Activated CD4-positive, alpha-beta memory T cell treated with anti-CD3 and anti-CD28 coated beads for 36 hours (primary cell): ENCODE measurements at regions not wholly inside any gene's neighbourhood (a gene's known extent, or its start where the extent isn't known, plus 50 kb on each side); places are given as distances from the start of the nearest gene placed in this dataset.

Experiments
- CTCF ChIA-PET: fragments of 350-600 bp; sonication (Branson Sonifier 250); formaldehyde crosslinking; loops from one replicate; lab custom pipeline; 2021; ENCODE audit warnings: antibody characterized with exemption, inconsistent platforms; lab: Charles Lee
- POLR2A ChIA-PET: fragments of 350-600 bp; sonication (Branson Sonifier 250); formaldehyde crosslinking; loops from one replicate; lab custom pipeline; 2021; ENCODE audit warnings: antibody characterized with exemption; lab: Charles Lee
- DNase-seq: peaks from one replicate; pipeline ENCODE4 v3.0.0-alpha.2; 2020
- H3K27ac Mint-ChIP-seq: one replicate; pipeline ENCODE4 v1.8.0; 2021; ENCODE audit warnings: mixed read lengths
- H3K27me3 Mint-ChIP-seq: one replicate; pipeline ENCODE4 v1.8.0; 2021; ENCODE audit warnings: mixed read lengths
- H3K36me3 Mint-ChIP-seq: one replicate; pipeline ENCODE4 v1.8.0; 2021; ENCODE audit warnings: mixed read lengths
- H3K4me1 Mint-ChIP-seq: one replicate; pipeline ENCODE4 v1.8.0; 2021; ENCODE audit warnings: low read depth, mixed read lengths
- H3K4me3 Mint-ChIP-seq: one replicate; pipeline ENCODE4 v1.8.0; 2021; ENCODE audit warnings: mild to moderate bottlenecking, mixed read lengths
- H3K9me3 Mint-ChIP-seq: one replicate; pipeline ENCODE4 v1.8.0; 2021; ENCODE audit warnings: mixed read lengths
- intact Hi-C: fragments of 100-400 bp; cut with micrococcal nuclease; formaldehyde crosslinking; loops from one replicate; pipeline ENCODE4 v1.15.1; 2023

DNA sequence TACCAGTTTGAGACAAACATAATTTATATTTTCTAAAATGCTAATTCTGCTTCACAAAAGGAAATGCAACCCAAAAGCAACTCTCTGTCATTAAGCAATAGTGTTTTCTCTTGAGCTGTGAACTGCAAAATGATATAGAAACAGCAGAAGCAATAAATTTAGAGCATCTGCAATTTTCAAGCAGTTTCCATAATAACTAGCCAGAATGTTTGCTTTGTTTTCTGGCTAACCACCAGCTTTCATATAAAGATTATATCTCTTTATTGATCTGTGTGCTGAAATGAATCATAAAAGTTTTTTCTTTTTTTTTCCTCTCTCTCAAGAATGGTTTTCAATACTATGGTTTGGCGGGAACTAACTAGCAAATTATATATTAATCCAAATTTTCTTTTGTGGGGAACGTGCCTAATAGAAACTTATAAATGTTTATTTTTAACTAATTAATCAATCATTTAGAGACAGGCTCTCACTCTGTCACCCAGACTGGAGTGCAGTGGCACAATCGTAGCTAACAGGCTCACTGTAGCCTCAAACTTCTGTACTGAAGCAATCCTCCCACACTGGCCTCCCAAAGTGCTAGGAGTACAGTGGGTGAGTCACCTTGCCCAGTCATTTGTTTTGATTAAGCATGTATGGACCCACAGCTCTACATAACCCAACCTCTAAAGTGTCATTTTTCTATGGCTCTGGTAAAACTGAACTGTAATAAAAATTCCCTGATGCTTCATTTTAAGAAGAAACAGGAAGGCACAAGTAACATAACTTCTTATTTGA lies 830.1 kb upstream of the MGAT4C start:
- Mint-ChIP-seq H3K4me3 (no peak overlapping the region), H3K4me1 (no peaks in the 10 kb centered on the region), H3K9me3 (peaks cover 2% of the 10 kb centered on the region), H3K27me3 (no peaks in the 10 kb centered on the region), H3K36me3 (no peaks in the 10 kb centered on the region), H3K27ac (no peak overlapping the region)
- DNase-seq, result no peak
- intact Hi-C loops, result no loop called here
- ChIA-PET CTCF (no interaction called here), POLR2A (no interaction called here)

DNA sequence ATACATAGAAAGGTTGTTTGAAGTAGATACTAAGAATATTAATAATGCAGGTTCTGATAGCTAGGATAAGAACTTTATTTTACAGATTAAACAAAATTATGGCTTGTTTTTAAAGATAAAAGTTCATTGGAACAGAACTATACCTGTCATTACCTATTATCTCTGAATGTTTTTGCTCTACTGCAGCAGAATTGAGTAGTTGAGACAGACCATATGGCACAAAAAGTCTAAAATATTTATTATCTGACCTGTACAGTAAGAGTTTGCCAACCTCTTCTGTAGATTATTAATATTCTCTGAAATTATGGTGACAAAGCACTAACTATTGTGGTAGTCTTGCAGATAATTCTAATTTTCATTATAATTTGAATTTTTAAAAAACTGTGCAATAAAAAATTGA lies 829.1 kb upstream of the MGAT4C start:
- H3K27ac Mint-ChIP-seq, result no peak overlapping the region
- H3K9me3 Mint-ChIP-seq, result peaks cover 2% of the 10 kb centered on the region
- no peaks in the 10 kb centered on the region for H3K27me3 Mint-ChIP-seq
- intact Hi-C loops, result no loop called here
- CTCF ChIA-PET, result no interaction called here
- POLR2A ChIA-PET, result no interaction called here
- H3K36me3 Mint-ChIP-seq, result no peaks in the 10 kb centered on the region
- H3K4me3 Mint-ChIP-seq, result no peak overlapping the region
- no peaks in the 10 kb centered on the region for H3K4me1 Mint-ChIP-seq
- DNase-seq, result no peak

DNA sequence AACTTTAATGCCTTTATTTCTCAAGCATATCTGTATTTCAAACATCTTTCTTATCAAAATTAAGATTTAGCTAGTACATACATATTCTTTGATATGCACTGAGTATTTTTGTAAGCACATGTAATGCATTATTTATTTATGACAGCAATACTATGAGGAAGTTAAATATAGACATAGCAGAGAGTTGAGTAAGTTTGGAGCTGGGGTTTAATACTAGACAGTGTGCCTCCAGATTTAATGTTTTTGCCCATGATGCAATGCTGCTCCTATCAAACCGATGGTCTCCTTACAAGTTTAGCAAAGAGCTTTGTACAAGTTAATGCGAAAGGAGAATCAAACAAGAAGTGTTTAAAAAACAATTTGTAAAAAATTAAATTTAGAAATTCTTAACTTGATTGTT lies 826.6 kb upstream of the MGAT4C start:
- Mint-ChIP-seq H3K4me3 (no peak overlapping the region), H3K27ac (no peak overlapping the region), H3K9me3 (peaks cover 2% of the 10 kb centered on the region), H3K4me1 (no peaks in the 10 kb centered on the region), H3K27me3 (no peaks in the 10 kb centered on the region), H3K36me3 (no peaks in the 10 kb centered on the region)
- intact Hi-C loops, result no loop called here
- POLR2A ChIA-PET, result no interaction called here
- no peak for DNase-seq
- CTCF ChIA-PET, result no interaction called here

DNA sequence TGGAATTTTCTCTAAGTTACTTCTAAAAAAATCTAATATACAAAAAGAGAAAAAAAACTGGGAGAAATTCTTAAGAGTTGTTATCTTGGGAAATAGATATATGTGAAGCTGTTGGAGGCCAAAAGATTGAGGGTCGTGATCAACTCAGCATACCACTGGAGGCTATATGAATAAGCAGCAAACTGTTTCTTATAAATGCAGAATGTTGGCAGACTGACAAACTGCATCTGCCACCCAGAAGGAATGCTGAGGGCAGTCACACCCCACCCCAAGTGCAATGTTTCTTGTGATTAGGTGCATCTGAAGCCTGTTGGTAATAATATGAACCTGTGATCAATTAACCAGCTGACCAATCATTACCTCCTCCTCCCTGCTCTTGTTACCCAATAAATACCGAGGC lies 818.6 kb upstream of the MGAT4C start:
- Mint-ChIP-seq H3K4me3 (no peak overlapping the region), H3K4me1 (no peaks in the 10 kb centered on the region), H3K9me3 (peaks cover 17% of the 10 kb centered on the region), H3K27me3 (no peaks in the 10 kb centered on the region), H3K36me3 (no peaks in the 10 kb centered on the region), H3K27ac (no peak overlapping the region)
- CTCF ChIA-PET, result no interaction called here
- POLR2A ChIA-PET, result no interaction called here
- intact Hi-C loops, result no loop called here
- DNase-seq, result no peak

DNA sequence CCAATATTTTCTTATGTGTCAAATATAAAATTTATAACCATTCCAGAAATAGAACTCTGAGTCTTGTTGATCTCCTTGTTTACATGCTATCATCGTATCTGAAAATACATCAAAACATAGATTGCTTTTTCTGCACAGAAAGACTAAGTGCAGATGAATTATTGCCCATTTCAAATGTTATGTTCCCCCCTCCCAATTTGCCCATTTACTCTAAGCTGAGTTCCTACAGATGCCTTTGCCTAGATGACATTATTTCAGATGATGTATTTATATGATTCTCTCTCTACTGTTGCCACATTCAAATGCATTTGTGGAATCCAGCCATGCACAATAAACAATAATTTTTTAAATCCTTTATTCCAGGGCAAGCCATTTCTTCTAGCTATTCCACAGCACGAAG lies 810.1 kb upstream of the MGAT4C start:
- Mint-ChIP-seq H3K4me3 (no peak overlapping the region), H3K27ac (no peak overlapping the region), H3K4me1 (no peaks in the 10 kb centered on the region), H3K9me3 (peaks cover 8% of the 10 kb centered on the region), H3K27me3 (no peaks in the 10 kb centered on the region), H3K36me3 (no peaks in the 10 kb centered on the region)
- DNase-seq, result no peak
- CTCF ChIA-PET, result no interaction called here
- intact Hi-C loops, result no loop called here
- POLR2A ChIA-PET, result no interaction called here

DNA sequence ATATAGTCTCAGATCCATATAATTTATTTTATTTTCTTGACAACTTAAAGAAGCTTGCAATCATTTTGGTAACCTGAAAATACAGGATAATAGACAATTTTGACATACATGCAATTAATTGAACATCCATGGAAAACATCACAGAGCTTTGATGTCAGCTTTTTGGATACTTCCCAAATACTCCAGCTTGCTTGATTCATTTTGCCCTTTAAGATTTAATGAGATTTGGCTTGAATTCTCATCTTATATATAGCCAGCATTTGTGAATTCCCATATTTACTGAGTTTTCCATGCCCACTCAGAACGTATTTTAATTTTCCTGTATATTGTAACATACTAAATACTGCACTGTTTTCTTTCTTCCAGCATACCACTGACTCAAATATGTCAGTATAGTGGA lies 803.0 kb upstream of the MGAT4C start:
- CTCF ChIA-PET, result no interaction called here
- H3K4me3 Mint-ChIP-seq, result no peak overlapping the region
- POLR2A ChIA-PET, result no interaction called here

DNA sequence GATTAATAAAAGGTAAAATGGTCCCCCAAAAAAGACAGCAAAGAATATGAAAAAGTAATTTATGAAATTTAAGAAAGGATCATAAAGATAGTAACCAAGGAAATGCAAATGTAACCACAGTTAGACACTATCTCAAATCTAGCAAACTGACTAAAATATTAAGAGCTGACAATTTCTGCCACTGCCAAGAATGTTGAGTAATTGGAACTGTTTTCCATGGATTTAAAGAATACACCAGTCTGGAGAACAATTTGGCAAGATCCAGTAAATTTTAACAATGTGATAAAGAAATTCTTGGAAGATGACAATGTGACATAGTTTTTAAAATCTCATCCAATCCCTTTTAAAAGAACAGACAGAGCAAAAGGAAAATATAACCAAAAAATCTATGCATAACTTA lies 798.0 kb upstream of the MGAT4C start:
- Mint-ChIP-seq H3K4me1 (no peaks in the 10 kb centered on the region), H3K4me3 (no peak overlapping the region), H3K27me3 (no peaks in the 10 kb centered on the region), H3K27ac (no peak overlapping the region), H3K36me3 (no peaks in the 10 kb centered on the region), H3K9me3 (peaks cover 6% of the 10 kb centered on the region)
- no peak for DNase-seq
- ChIA-PET POLR2A (no interaction called here), CTCF (no interaction called here)
- intact Hi-C loops, result no loop called here

More for the DNA sequence above, 803.0 kb upstream of the MGAT4C start:
- H3K9me3 Mint-ChIP-seq, result peaks cover 10% of the 10 kb centered on the region
- H3K36me3 Mint-ChIP-seq, result no peaks in the 10 kb centered on the region
- H3K27me3 Mint-ChIP-seq, result no peaks in the 10 kb centered on the region
- no peaks in the 10 kb centered on the region for H3K4me1 Mint-ChIP-seq
- DNase-seq, result no peak
- H3K27ac Mint-ChIP-seq, result no peak overlapping the region
- intact Hi-C loops, result no loop called here

DNA sequence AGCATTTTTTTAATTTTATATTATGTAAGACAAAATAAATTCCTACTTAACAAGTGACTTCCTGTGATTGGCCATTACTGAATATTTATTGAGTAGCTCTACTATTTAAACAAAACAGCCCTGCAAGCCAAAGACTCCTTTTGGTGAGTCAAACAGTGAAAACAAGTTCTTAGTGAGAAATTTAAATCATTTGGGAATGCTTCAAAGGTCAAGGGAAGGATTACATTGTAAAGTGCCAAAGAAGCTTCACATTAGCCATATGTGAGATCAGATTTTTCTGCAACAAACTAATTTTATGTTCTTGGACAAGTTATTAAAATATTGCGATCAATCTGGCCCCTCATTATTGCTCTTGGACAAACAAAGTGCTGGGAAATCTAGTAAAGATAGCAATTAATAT lies 795.4 kb upstream of the MGAT4C start:
- Mint-ChIP-seq H3K4me1 (no peaks in the 10 kb centered on the region), H3K4me3 (no peak overlapping the region), H3K9me3 (peaks cover 10% of the 10 kb centered on the region), H3K27ac (no peak overlapping the region), H3K36me3 (no peaks in the 10 kb centered on the region), H3K27me3 (no peaks in the 10 kb centered on the region)
- intact Hi-C loops, result no loop called here
- DNase-seq, result no peak
- POLR2A ChIA-PET, result no interaction called here
- CTCF ChIA-PET, result no interaction called here

DNA sequence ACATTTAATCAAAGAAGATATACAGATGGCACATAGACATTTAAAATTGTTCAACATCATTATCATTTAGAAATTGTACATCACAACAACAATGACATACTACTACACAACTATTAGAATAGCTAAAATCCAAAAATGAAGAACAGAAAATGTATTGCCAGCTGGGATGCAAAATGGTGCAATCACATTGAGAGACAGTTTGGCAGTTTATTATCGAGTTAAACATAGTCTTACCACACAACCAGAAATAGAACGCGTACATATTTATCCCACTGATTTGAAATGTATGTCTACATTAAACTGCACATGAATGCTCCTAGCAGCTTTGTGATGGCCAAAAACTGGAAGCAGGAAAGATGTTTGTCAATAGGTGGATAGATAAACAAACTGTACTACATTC lies 791.5 kb upstream of the MGAT4C start:
- peaks cover 7% of the 10 kb centered on the region for H3K9me3 Mint-ChIP-seq
- no peaks in the 10 kb centered on the region for H3K36me3 Mint-ChIP-seq
- ChIA-PET CTCF (no interaction called here), POLR2A (no interaction called here)
- intact Hi-C loops, result no loop called here
- no peaks in the 10 kb centered on the region for H3K4me1 Mint-ChIP-seq
- H3K27me3 Mint-ChIP-seq, result no peaks in the 10 kb centered on the region
- no peak for DNase-seq
- H3K27ac Mint-ChIP-seq, result no peak overlapping the region
- no peak overlapping the region for H3K4me3 Mint-ChIP-seq

DNA sequence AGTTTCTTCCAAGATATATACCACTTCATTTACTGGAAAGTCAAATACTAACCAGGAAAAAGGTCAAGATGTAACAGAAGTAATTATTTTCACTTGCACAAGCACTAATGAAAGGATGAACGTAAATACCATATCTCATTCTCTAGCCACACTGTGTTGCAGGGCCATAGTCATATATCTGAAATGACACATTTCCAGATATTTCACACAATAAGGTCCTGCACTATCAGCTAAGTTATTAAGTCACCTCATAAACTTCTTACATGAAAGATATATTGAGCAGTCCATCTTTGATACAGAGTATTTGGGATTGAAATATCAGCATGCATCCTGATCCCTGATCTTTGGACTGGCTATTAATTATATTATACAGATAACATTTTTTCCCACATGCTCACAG lies 783.3 kb upstream of the MGAT4C start:
- CTCF ChIA-PET, result no interaction called here
- DNase-seq, result no peak
- H3K4me3 Mint-ChIP-seq, result no peak overlapping the region
- no peaks in the 10 kb centered on the region for H3K36me3 Mint-ChIP-seq
- intact Hi-C loops, result no loop called here
- POLR2A ChIA-PET, result no interaction called here
- H3K9me3 Mint-ChIP-seq, result peaks cover 4% of the 10 kb centered on the region
- no peaks in the 10 kb centered on the region for H3K4me1 Mint-ChIP-seq
- no peak overlapping the region for H3K27ac Mint-ChIP-seq
- no peaks in the 10 kb centered on the region for H3K27me3 Mint-ChIP-seq

DNA sequence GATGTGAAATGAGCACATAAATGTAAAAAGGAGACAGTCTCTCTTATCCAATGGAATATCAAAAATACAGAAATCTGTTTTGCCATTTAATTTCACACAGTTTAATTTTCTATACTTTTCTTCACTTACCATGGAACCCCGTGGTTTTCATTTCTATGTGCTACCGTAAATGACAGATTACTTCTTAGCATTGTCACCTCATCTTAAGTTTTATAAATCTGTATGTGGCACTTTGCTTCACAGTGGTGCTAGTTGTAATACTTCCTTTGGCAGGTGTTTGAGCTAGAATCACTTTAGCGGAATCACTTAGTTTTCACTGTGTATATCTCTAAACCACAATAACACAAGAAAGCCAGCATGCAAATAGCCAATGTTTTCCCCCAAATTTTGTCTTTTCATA lies 781.9 kb upstream of the MGAT4C start:
- Mint-ChIP-seq H3K4me1 (no peaks in the 10 kb centered on the region), H3K36me3 (no peaks in the 10 kb centered on the region), H3K9me3 (peaks cover 4% of the 10 kb centered on the region), H3K4me3 (no peak overlapping the region), H3K27ac (no peak overlapping the region), H3K27me3 (no peaks in the 10 kb centered on the region)
- ChIA-PET POLR2A (no interaction called here), CTCF (no interaction called here)
- intact Hi-C loops, result no loop called here
- DNase-seq, result no peak

DNA sequence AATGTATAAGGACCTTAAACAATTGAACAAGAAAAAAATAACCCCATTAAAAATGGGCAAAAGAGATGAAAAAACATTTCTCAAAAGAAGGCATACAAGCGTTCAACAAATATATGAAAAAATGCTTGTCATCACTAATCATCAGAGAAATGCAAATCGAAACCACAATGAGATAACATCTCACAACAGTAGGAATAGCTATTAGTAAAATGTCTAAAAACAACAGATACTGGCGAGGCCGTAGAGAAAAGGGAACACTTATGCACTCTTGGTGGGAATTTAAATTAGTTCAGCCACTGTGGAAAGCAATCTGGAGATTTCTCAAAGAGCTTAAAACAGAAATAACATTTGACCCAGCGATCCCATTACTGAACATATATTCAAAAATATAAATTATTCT lies 769.8 kb upstream of the MGAT4C start:
- ChIA-PET POLR2A (no interaction called here), CTCF (no interaction called here)
- H3K4me3 Mint-ChIP-seq, result no peak overlapping the region
- intact Hi-C loops, result no loop called here
- peaks cover 6% of the 10 kb centered on the region for H3K9me3 Mint-ChIP-seq
- H3K27me3 Mint-ChIP-seq, result no peaks in the 10 kb centered on the region
- no peak for DNase-seq
- no peaks in the 10 kb centered on the region for H3K36me3 Mint-ChIP-seq
- no peak overlapping the region for H3K27ac Mint-ChIP-seq
- no peaks in the 10 kb centered on the region for H3K4me1 Mint-ChIP-seq

DNA sequence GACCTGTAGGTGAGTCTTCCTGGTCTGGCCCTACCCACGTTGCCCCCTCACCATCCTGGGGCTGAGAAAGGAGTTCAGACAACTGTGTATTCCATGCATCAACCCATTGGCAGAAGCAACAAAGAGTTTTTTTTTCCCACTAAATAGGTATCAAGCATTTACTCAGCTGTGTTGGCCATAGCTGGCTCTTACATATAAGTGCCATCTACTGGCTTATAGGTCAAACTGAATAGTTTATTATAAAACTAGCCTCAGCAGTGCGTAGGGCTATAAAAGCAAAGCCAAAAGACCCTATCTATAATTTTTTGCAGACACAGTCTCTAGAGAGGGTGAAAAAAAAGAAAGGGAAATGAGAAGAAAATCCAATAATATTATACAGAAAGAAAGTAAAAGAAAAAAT lies 765.2 kb upstream of the MGAT4C start:
- no peaks in the 10 kb centered on the region for H3K36me3 Mint-ChIP-seq
- H3K27me3 Mint-ChIP-seq, result no peaks in the 10 kb centered on the region
- no peaks in the 10 kb centered on the region for H3K4me1 Mint-ChIP-seq
- intact Hi-C loops, result no loop called here
- no peak overlapping the region for H3K27ac Mint-ChIP-seq
- CTCF ChIA-PET, result no interaction called here
- no peak overlapping the region for H3K4me3 Mint-ChIP-seq
- POLR2A ChIA-PET, result no interaction called here
- peaks cover 16% of the 10 kb centered on the region for H3K9me3 Mint-ChIP-seq
- DNase-seq, result no peak
